Omental fat pad (tissue), 3 donors: ENCODE measurements at regions not wholly inside any gene's neighbourhood (a gene's known extent, or its start where the extent isn't known, plus 50 kb on each side); places are given as distances from the start of the nearest gene placed in this dataset.

ENCODE experiments used
- ATAC-seq: fragments of 150-250 bp; one replicate; pipeline ENCODE4 v1.9.1; 2016; ENCODE audit warnings: mild to moderate bottlenecking, moderate library complexity; ENCODE audit not compliant: low FRiP score
- DNase-seq: peaks from one replicate; pipeline ENCODE4 v3.0.0-alpha.2; 2019; ENCODE audit warnings: low spot score
- CTCF ChIP-seq, 3 donors: fragments of 450-650 bp; IDR thresholded peaks; one replicate each; pipeline ENCODE4 v1.5.1; 2016 to 2017; ENCODE audit warnings: antibody characterized with exemption in 3 of 3, mild to moderate bottlenecking in 3 of 3, moderate library complexity in 2 of 3

GRCh38 chr2:216950547-216950946 is 90.7 kb upstream of the TNP1 start:
- TF ChIP-seq CTCF (IDR thresholded peaks at IDR 0.05) = no peak
- DNase-seq (no peak), ATAC-seq (no peak)

- ATAC-seq (no peak), DNase-seq (no peak)
- TF ChIP-seq CTCF (IDR thresholded peaks at IDR 0.05) = no peak
Measured at GRCh38 chr2:216949700-216950413, 90.0 kb upstream of the TNP1 start.

GRCh38 chr2:216947055-216947454 is 87.2 kb upstream of the TNP1 start:
- DNase-seq (no peak), ATAC-seq (no peak)
- no peak for TF ChIP-seq CTCF (IDR thresholded peaks at IDR 0.05)

GRCh38 chr2:216944733-216945132 is 84.9 kb upstream of the TNP1 start:
- no peak for TF ChIP-seq CTCF (IDR thresholded peaks at IDR 0.05)
- DNase-seq = no peak
- no peak for ATAC-seq

GRCh38 chr2:216943109-216943508 is 83.2 kb upstream of the TNP1 start:
- TF ChIP-seq CTCF (IDR thresholded peaks at IDR 0.05) = no peak
- DNase-seq (no peak), ATAC-seq (no peak)

- ATAC-seq = no peak
- no peak for TF ChIP-seq CTCF (IDR thresholded peaks at IDR 0.05)
Measured at GRCh38 chr2:216942465-216942864, 82.6 kb upstream of the TNP1 start.

GRCh38 chr2:216942016-216942415 is 82.2 kb upstream of the TNP1 start:
- DNase-seq (no peak), ATAC-seq (no peak)
- TF ChIP-seq CTCF (IDR thresholded peaks at IDR 0.05) = no peak

More at GRCh38 chr2:216942465-216942864, 82.6 kb upstream of the TNP1 start:
- DNase-seq = no peak
